ENCODE measurements at regions not wholly inside any gene's neighbourhood (a gene's known extent, or its start where the extent isn't known, plus 50 kb on each side); places are given as distances from the start of the nearest gene placed in this dataset.

DNA sequence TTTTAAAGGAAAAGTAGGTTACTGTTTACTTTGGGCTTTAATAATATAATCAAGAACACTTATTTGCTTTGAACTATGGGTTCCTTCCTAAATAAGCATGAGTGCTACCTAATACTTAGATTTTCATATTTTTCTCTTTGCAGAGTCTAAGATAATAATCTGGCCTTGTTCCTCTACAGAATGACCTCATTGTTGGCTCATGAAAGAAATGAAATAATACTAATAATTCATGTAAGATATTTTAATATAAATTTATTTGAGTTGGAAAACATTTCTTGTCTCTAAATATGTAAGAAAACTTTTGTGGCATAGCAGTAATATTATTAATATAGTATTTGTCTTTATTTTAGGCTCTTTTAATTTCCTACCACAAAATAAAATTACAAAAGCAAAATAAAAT lies 601.3 kb downstream of the IQCM start (continued):
- TF ChIP-seq, protein P1, sequence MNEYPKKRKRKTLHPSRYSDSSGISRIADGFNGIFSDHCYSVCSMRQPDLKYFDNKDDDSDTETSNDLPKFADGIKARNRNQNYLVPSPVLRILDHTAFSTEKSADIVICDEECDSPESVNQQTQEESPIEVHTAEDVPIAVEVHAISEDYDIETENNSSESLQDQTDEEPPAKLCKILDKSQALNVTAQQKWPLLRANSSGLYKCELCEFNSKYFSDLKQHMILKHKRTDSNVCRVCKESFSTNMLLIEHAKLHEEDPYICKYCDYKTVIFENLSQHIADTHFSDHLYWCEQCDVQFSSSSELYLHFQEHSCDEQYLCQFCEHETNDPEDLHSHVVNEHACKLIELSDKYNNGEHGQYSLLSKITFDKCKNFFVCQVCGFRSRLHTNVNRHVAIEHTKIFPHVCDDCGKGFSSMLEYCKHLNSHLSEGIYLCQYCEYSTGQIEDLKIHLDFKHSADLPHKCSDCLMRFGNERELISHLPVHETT (tag by site-specific recombination; IDR thresholded peaks at IDR 0.05) = no peak
- TF ChIP-seq AEBP2 (tag by site-specific recombination; IDR thresholded peaks at IDR 0.05; ENCODE audit: borderline replicate concordance) (no peak), ZNF707 (tag by site-specific recombination; IDR thresholded peaks at IDR 0.05) (no peak), SP3 (tag by site-specific recombination; IDR thresholded peaks at IDR 0.05) (no peak), ZNF140 (tag by site-specific recombination; IDR thresholded peaks at IDR 0.05) (no peak), REST (tag by site-specific recombination; IDR thresholded peaks at IDR 0.05) (no peak), ZNF169 (tag by site-specific recombination; IDR thresholded peaks at IDR 0.05) (no peak), ZNF248 (tag by site-specific recombination; IDR thresholded peaks at IDR 0.05) (no peak), ZNF76 (tag by site-specific recombination; IDR thresholded peaks at IDR 0.05; ENCODE audit: borderline replicate concordance, low read depth) (no peak)

- Histone ChIP-seq H3K36me3 (ENCODE audit: control insufficient read depth in 2 of 2, insufficient read depth in 1 of 2, low read length in 2 of 2) (no peaks in the 10 kb centered on the region), H3K4me3 (ENCODE audit: low read depth, low read length) (no peak overlapping the region), H3K4me1 (ENCODE audit: control insufficient read depth, insufficient read depth, low read length) (no peaks in the 10 kb centered on the region), H3K9me3 (ENCODE audit: control insufficient read depth, insufficient read depth, low read depth, low read length) (no peaks in the 10 kb centered on the region), H3K27ac (ENCODE audit: extremely low read depth, low read depth, low read length) (no peak overlapping the region)
- ChIA-PET CTCF (no interaction called here), POLR2A (no interaction called here)
- no peak for TF ChIP-seq ZNF350 (tag by site-specific recombination; IDR thresholded peaks at IDR 0.05)
- no peak for TF ChIP-seq ZNF175 (tag by site-specific recombination; IDR thresholded peaks at IDR 0.05)
- no peak for TF ChIP-seq ZNF580 (tag by site-specific recombination; IDR thresholded peaks at IDR 0.05)
- no peak for TF ChIP-seq ZBTB26 (tag by site-specific recombination; optimal IDR thresholded peaks at IDR 0.05)
- no peak for TF ChIP-seq GLI2 (tag by site-specific recombination; IDR thresholded peaks at IDR 0.05; ENCODE audit: borderline replicate concordance, low read depth)
- TF ChIP-seq ZNF610 (tag by site-specific recombination; IDR thresholded peaks at IDR 0.05; ENCODE audit: borderline replicate concordance) = no peak
- TF ChIP-seq ZNF561 (tag by site-specific recombination; IDR thresholded peaks at IDR 0.05; ENCODE audit: borderline replicate concordance) = no peak
- TF ChIP-seq ZNF335 (tag by site-specific recombination; conservative IDR thresholded peaks at IDR 0.05) = no peak
- TF ChIP-seq, protein P2, sequence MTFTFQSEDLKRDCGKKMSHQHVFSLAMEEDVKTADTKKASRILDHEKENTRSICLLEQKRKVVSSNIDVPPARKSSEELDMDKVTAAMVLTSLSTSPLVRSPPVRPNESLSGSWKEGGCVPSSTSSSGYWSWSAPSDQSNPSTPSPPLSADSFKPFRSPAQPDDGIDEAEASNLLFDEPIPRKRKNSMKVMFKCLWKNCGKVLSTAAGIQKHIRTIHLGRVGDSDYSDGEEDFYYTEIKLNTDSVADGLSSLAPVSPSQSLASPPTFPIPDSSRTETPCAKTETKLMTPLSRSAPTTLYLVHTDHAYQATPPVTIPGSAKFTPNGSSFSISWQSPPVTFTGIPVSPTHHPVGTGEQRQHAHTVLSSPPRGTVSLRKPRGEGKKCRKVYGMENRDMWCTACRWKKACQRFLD (tag by site-specific recombination; IDR thresholded peaks at IDR 0.05) = no peak
- TF ChIP-seq ZNF184 (tag by site-specific recombination; IDR thresholded peaks at IDR 0.05) = no peak
- TF ChIP-seq SP2 (tag by site-specific recombination; IDR thresholded peaks at IDR 0.05) = no peak
- no peak for TF ChIP-seq ZNF112 (tag by site-specific recombination; IDR thresholded peaks at IDR 0.05)
- no peak for TF ChIP-seq ZNF416 (tag by site-specific recombination; IDR thresholded peaks at IDR 0.05)
- TF ChIP-seq ZNF18 (tag by site-specific recombination; IDR thresholded peaks at IDR 0.05) = no peak
Measured at GRCh38 chr4:149211876-149212275, 603.8 kb downstream of the IQCM start.
